ENCODE measurements at regions not wholly inside any gene's neighbourhood (a gene's known extent, or its start where the extent isn't known, plus 50 kb on each side); places are given as distances from the start of the nearest gene placed in this dataset.

- TF ChIP-seq CTCF (IDR thresholded peaks at IDR 0.05), result no peak
- no peak for DNase-seq
- Mint-ChIP-seq H3K36me3 (ENCODE audit: low read depth) (no peaks in the 10 kb centered on the region), H3K4me1 (peaks cover 12% of the 10 kb centered on the region), H3K27me3 (ENCODE audit: low read depth, poor library complexity) (peaks cover 4% of the 10 kb centered on the region), H3K27ac (no peak overlapping the region), H3K9me3 (no peaks in the 10 kb centered on the region), H3K4me3 (no peak overlapping the region)
These were observed 86.2 kb upstream of the SNAP25 start for GRCh38 chr20:10132387-10132786.

GRCh38 chr20:10133532-10133931 is 85.1 kb upstream of the SNAP25 start:
- Mint-ChIP-seq H3K27ac (no peak overlapping the region), H3K36me3 (ENCODE audit: low read depth) (no peaks in the 10 kb centered on the region), H3K4me1 (peaks cover 12% of the 10 kb centered on the region), H3K27me3 (ENCODE audit: low read depth, poor library complexity) (peaks cover 4% of the 10 kb centered on the region), H3K9me3 (no peaks in the 10 kb centered on the region), H3K4me3 (no peak overlapping the region)
- TF ChIP-seq CTCF (IDR thresholded peaks at IDR 0.05), result no peak
- no peak for DNase-seq

- Mint-ChIP-seq H3K9me3 (no peaks in the 10 kb centered on the region), H3K27ac (no peak overlapping the region), H3K4me1 (peaks cover 12% of the 10 kb centered on the region), H3K4me3 (no peak overlapping the region), H3K27me3 (ENCODE audit: low read depth, poor library complexity) (peaks cover 4% of the 10 kb centered on the region), H3K36me3 (ENCODE audit: low read depth) (no peaks in the 10 kb centered on the region)
- no peak for TF ChIP-seq CTCF (IDR thresholded peaks at IDR 0.05)
- DNase-seq, result no peak
These were observed 84.5 kb upstream of the SNAP25 start for GRCh38 chr20:10134176-10134575.

GRCh38 chr20:10135438-10135837 is 83.2 kb upstream of the SNAP25 start:
- no peak overlapping the region for H3K27ac Mint-ChIP-seq
- no peak for DNase-seq
- H3K9me3 Mint-ChIP-seq, result no peaks in the 10 kb centered on the region
- peaks cover 12% of the 10 kb centered on the region for H3K4me1 Mint-ChIP-seq
- peaks cover 4% of the 10 kb centered on the region for H3K27me3 Mint-ChIP-seq (ENCODE audit: low read depth, poor library complexity)
- TF ChIP-seq CTCF (IDR thresholded peaks at IDR 0.05), result no peak
- no peaks in the 10 kb centered on the region for H3K36me3 Mint-ChIP-seq (ENCODE audit: low read depth)
- no peak overlapping the region for H3K4me3 Mint-ChIP-seq

- no peak for TF ChIP-seq CTCF (IDR thresholded peaks at IDR 0.05)
- no peak for DNase-seq
- Mint-ChIP-seq H3K27me3 (ENCODE audit: low read depth, poor library complexity) (peaks cover 9% of the 10 kb centered on the region), H3K4me1 (peaks cover 6% of the 10 kb centered on the region), H3K36me3 (ENCODE audit: low read depth) (no peaks in the 10 kb centered on the region), H3K9me3 (no peaks in the 10 kb centered on the region), H3K4me3 (no peak overlapping the region), H3K27ac (no peak overlapping the region)
These were observed 81.6 kb upstream of the SNAP25 start for GRCh38 chr20:10137032-10137431.

- Mint-ChIP-seq H3K9me3 (no peaks in the 10 kb centered on the region), H3K27ac (no peak overlapping the region), H3K4me1 (peaks cover 3% of the 10 kb centered on the region), H3K36me3 (ENCODE audit: low read depth) (no peaks in the 10 kb centered on the region), H3K4me3 (no peak overlapping the region), H3K27me3 (ENCODE audit: low read depth, poor library complexity) (peaks cover 9% of the 10 kb centered on the region)
- TF ChIP-seq CTCF (IDR thresholded peaks at IDR 0.05), result no peak
- no peak for DNase-seq
These were observed 81.1 kb upstream of the SNAP25 start for GRCh38 chr20:10137533-10137932.
